Activated B cell treated with CpG ODN at 0.5 μM for 24 hours (primary cell): ENCODE measurements at regions not wholly inside any gene's neighbourhood (a gene's known extent, or its start where the extent isn't known, plus 50 kb on each side); places are given as distances from the start of the nearest gene placed in this dataset.
"Not testable (repeated sequence)": the region's sequence is repeated elsewhere in the genome, so short reads cannot be mapped to it uniquely, and the experiment has no call there.

Experiments used
- ATAC-seq: fragments of 200-7000 bp; cut with Tn5 transposase; one replicate; pipeline ENCODE4 v1.10.0; 2021; ENCODE audit warnings: low read depth, mild to moderate bottlenecking, moderate library complexity
- CTCF ChIA-PET: fragments of 350-600 bp; sonication (Branson Sonifier 250); formaldehyde crosslinking; loops from one replicate; lab custom pipeline; 2021; ENCODE audit warnings: antibody characterized with exemption; lab: Charles Lee
- POLR2A ChIA-PET: fragments of 350-600 bp; sonication (Branson Sonifier 250); formaldehyde crosslinking; loops from one replicate; lab custom pipeline; 2021; ENCODE audit warnings: antibody characterized with exemption; lab: Charles Lee
- DNase-seq: peaks from one replicate; pipeline ENCODE4 v3.0.0; 2022
- H3K27ac Mint-ChIP-seq: one replicate; pipeline ENCODE4 v1.8.0; 2020; ENCODE audit warnings: mixed read lengths
- H3K27me3 Mint-ChIP-seq: one replicate; pipeline ENCODE4 v1.8.0; 2021; ENCODE audit warnings: mixed read lengths
- H3K36me3 Mint-ChIP-seq: one replicate; pipeline ENCODE4 v1.8.0; 2021; ENCODE audit warnings: low read depth, mixed read lengths
- H3K4me1 Mint-ChIP-seq: one replicate; pipeline ENCODE4 v1.8.0; 2021; ENCODE audit warnings: mixed read lengths
- H3K4me3 Mint-ChIP-seq: one replicate; pipeline ENCODE4 v1.8.0; 2020; ENCODE audit warnings: mild to moderate bottlenecking, mixed read lengths
- H3K9me3 Mint-ChIP-seq: one replicate; pipeline ENCODE4 v1.8.0; 2020; ENCODE audit warnings: mixed read lengths
- CTCF ChIP-seq: fragments of 200-600 bp; IDR thresholded peaks from one replicate; pipeline ENCODE4 v1.8.0; 2022; ENCODE audit warnings: antibody characterized with exemption, mild to moderate bottlenecking
- intact Hi-C: fragments of 100-400 bp; cut with micrococcal nuclease; formaldehyde crosslinking; loops from one replicate; pipeline ENCODE4 v1.15.1; 2024

GRCh38 chr1:181221078-181221477 lies 132.6 kb downstream of the IER5 start:
- Mint-ChIP-seq H3K27ac (no peak overlapping the region), H3K9me3 (peaks cover 11% of the 10 kb centered on the region), H3K27me3 (peaks cover 16% of the 10 kb centered on the region), H3K4me3 (no peak overlapping the region), H3K36me3 (no peaks in the 10 kb centered on the region), H3K4me1 (no peaks in the 10 kb centered on the region)
- DNase-seq (no peak), ATAC-seq (no peak)
- POLR2A ChIA-PET: no interaction called here
- CTCF ChIA-PET: no interaction called here
- intact Hi-C loops: no loop called here
- no peak for TF ChIP-seq CTCF

- intact Hi-C loops: no loop called here
- no peak for DNase-seq
- Mint-ChIP-seq H3K36me3 (no peaks in the 10 kb centered on the region), H3K27me3 (peaks cover 9% of the 10 kb centered on the region), H3K27ac (no peak overlapping the region), H3K4me1 (no peaks in the 10 kb centered on the region), H3K9me3 (peaks cover 10% of the 10 kb centered on the region), H3K4me3 (no peak overlapping the region)
- ChIA-PET CTCF (no interaction called here), POLR2A (no interaction called here)
- ATAC-seq: no peak
- no peak for TF ChIP-seq CTCF
Observed at GRCh38 chr1:181222972-181223505, 134.5 kb downstream of the IER5 start.

GRCh38 chr1:181226728-181227127 lies 138.2 kb downstream of the IER5 start:
- H3K4me1 Mint-ChIP-seq, CTCF ChIA-PET, ATAC-seq, H3K4me3 Mint-ChIP-seq, H3K36me3 Mint-ChIP-seq, H3K27ac Mint-ChIP-seq, DNase-seq, POLR2A ChIA-PET, intact Hi-C loops: not testable (repeated sequence)
- Mint-ChIP-seq H3K9me3 (peaks cover 10% of the 10 kb centered on the region), H3K27me3 (peaks cover 10% of the 10 kb centered on the region)

GRCh38 chr1:181239086-181239485 lies 150.6 kb downstream of the IER5 start:
- no peak overlapping the region for H3K27ac Mint-ChIP-seq
- peaks cover 12% of the 10 kb centered on the region for H3K27me3 Mint-ChIP-seq
- no peaks in the 10 kb centered on the region for H3K36me3 Mint-ChIP-seq
- H3K4me3 Mint-ChIP-seq: no peak overlapping the region
- intact Hi-C loops: no loop called here
- CTCF ChIA-PET: no interaction called here
- peaks cover 2% of the 10 kb centered on the region for H3K9me3 Mint-ChIP-seq
- POLR2A ChIA-PET: no interaction called here
- DNase-seq (no peak), ATAC-seq (no peak)
- H3K4me1 Mint-ChIP-seq: no peaks in the 10 kb centered on the region
- TF ChIP-seq CTCF: no peak

- intact Hi-C loops, H3K27ac Mint-ChIP-seq, H3K4me1 Mint-ChIP-seq, H3K36me3 Mint-ChIP-seq, ATAC-seq, H3K4me3 Mint-ChIP-seq, POLR2A ChIA-PET, CTCF ChIA-PET, H3K27me3 Mint-ChIP-seq, DNase-seq: not testable (repeated sequence)
- peaks cover 20% of the 10 kb centered on the region for H3K9me3 Mint-ChIP-seq
Observed at GRCh38 chr1:181246320-181246719, 157.8 kb downstream of the IER5 start.

- H3K36me3 Mint-ChIP-seq, H3K4me3 Mint-ChIP-seq, H3K27ac Mint-ChIP-seq, H3K27me3 Mint-ChIP-seq, DNase-seq, POLR2A ChIA-PET, ATAC-seq, H3K4me1 Mint-ChIP-seq, CTCF ChIA-PET, intact Hi-C loops: not testable (repeated sequence)
- H3K9me3 Mint-ChIP-seq: peaks cover 20% of the 10 kb centered on the region
Observed at GRCh38 chr1:181248361-181248760, 159.9 kb downstream of the IER5 start.

- no peak for DNase-seq
- no peak overlapping the region for H3K4me3 Mint-ChIP-seq
- intact Hi-C loops: no loop called here
- H3K36me3 Mint-ChIP-seq: no peaks in the 10 kb centered on the region
- peaks cover 24% of the 10 kb centered on the region for H3K9me3 Mint-ChIP-seq
- ChIA-PET CTCF (no interaction called here), POLR2A (no interaction called here)
- peaks cover 6% of the 10 kb centered on the region for H3K27me3 Mint-ChIP-seq
- no peaks in the 10 kb centered on the region for H3K4me1 Mint-ChIP-seq
- ATAC-seq: no peak
- H3K27ac Mint-ChIP-seq: no peak overlapping the region
- TF ChIP-seq CTCF: no peak
Observed at GRCh38 chr1:181249186-181249585, 160.7 kb downstream of the IER5 start.
